RPMI8226 (cell line): ENCODE measurements at regions not wholly inside any gene's neighbourhood (a gene's known extent, or its start where the extent isn't known, plus 50 kb on each side); places are given as distances from the start of the nearest gene placed in this dataset.

Experiments
- DNase-seq: peaks from one replicate; pipeline ENCODE4 v3.0.0-alpha.2; 2015

- no peak for DNase-seq
These were observed 276.1 kb downstream of the INSC start for GRCh38 chr11:15390857-15391256.

GRCh38 chr11:15396778-15397177 lies 282.1 kb downstream of the INSC start:
- DNase-seq, result no peak

DNA sequence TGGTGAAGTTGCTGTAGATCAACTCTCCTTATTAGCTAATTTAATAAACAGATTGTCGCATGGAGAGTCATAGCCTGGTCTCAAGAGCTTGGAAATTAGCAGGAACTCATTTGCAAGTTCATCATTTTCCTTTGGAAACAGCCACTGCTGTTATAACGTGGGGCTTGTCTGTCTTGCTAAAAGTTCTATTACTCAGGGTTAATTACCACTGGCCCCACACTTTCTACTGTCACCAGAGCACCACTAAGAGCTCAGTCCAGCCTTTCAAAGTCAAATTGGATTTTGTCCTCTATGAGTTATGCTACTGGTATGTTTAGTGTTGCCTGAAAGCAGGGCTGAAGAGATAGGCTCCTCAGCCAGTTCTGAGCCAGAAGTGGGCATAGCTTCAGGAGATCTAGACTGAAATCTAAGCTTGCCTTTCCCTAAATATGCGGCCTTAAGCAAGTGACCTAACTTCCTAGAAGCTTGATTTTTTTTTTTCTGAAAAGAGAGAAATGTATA lies 292.2 kb downstream of the INSC start:
- no peak for DNase-seq

- no peak for DNase-seq
These were observed 297.3 kb downstream of the INSC start for GRCh38 chr11:15412054-15412453.

GRCh38 chr11:15418921-15419320 lies 304.2 kb downstream of the INSC start:
- no peak for DNase-seq

- DNase-seq, result no peak
These were observed 305.0 kb downstream of the INSC start for GRCh38 chr11:15419696-15420095.

DNA sequence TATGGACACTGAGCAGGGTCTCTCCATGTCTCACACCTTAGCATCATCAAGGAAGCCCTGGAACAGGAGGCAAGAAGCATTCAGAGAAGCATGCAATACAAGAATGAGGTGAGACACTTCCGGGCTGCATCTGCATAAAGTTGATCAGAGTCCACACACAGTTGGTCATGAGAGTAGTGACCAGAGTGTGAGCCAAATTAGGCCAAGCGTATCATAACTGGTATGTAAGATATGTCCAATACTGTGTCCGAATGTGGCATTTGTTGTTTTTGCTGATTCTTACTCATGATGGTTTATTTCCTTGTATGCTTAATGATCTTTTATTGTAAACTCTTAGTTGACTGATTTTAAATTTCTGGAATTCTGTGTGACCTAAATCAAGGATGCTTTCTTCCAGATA lies 315.7 kb downstream of the INSC start:
- no peak for DNase-seq

GRCh38 chr11:15434529-15434928 lies 319.8 kb downstream of the INSC start:
- no peak for DNase-seq

GRCh38 chr11:15446315-15446714 lies 331.6 kb downstream of the INSC start:
- no peak for DNase-seq

DNA sequence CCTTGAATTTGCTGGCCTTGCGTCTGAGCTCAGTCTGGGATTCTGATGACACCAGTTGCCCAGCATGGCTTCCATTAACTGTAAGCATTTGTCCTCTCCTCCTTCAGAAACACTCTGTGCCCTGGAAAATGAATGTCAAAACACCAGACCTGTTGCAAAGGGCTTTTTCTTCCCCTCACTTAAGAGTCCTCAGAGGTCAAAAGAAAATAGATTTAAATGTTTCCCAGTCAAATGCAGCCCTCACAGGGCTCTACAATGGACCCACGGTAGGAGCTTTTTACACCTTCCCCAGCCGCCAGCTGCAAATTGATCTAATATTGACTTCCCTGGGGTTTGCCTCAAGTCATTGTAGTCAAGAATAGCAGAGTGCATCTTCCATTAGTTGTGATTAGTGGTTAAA lies 332.2 kb downstream of the INSC start:
- DNase-seq, result no peak

GRCh38 chr11:15451713-15452112 lies 337.0 kb downstream of the INSC start:
- no peak for DNase-seq

DNA sequence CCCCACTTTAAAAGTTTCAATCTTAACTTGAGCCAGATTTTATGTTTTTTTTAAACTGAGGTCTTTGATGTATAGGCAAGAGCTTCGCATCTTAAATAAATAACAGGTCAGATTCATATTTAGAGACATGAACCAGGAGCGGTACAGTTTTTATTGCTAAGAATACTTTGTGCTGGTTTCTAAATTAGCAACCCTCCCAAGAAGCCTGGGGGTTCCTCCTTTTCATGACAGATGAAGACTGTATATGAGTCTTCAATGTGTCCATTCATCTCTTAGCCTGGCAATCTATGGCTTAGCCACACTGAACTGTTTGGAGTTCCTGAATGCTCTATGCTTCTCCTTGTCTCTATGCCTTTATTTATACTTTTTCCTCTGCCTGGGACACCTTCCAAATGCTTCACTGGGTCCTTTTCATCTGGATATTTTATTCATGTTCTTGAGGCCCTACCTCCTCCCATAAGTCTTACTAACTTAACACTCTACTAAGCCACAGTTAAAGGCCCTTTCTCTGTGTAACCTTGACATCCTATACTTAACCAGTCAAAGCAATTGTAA lies 338.6 kb downstream of the INSC start:
- no peak for DNase-seq

GRCh38 chr11:15468466-15468865 lies 353.7 kb downstream of the INSC start:
- DNase-seq, result no peak

DNA sequence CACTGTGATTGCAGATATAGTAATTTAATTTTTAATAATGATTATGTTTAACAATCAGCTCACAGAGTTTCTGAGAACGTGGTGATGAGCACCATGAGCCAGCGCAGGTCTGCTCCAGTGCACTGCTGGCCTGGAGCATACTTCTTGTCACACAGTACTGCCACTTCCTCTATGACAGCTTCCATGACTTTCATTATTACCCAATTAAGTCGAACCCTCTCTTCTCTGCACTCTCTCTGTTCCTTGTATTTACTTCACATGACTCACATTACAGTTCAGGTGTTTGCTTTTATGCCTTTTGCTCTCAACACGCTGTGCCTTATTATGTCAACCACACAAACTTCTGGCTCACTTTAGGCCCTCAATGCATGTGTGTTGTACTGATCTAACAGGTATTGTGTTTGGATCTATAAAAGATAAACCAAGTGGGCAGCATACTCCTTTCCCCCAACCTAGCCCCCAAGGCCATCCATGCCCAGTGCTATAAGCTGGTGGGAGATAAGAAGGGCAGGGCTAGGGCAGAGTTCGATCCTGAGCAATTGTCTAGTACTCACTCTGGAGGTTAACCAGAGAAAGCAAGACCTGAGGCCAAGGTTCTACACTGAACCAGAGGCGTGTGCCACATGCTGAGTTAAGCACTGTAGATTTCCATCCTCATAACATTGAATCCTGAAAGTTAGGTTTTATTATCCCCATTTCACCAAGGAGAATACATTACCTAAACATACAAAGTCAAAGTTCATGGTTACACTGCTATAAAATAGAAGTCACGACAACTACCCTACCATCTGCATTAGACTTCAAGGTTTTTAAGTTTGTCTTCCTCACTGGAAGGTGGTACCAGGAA lies 356.5 kb downstream of the INSC start:
- DNase-seq, result no peak

DNA sequence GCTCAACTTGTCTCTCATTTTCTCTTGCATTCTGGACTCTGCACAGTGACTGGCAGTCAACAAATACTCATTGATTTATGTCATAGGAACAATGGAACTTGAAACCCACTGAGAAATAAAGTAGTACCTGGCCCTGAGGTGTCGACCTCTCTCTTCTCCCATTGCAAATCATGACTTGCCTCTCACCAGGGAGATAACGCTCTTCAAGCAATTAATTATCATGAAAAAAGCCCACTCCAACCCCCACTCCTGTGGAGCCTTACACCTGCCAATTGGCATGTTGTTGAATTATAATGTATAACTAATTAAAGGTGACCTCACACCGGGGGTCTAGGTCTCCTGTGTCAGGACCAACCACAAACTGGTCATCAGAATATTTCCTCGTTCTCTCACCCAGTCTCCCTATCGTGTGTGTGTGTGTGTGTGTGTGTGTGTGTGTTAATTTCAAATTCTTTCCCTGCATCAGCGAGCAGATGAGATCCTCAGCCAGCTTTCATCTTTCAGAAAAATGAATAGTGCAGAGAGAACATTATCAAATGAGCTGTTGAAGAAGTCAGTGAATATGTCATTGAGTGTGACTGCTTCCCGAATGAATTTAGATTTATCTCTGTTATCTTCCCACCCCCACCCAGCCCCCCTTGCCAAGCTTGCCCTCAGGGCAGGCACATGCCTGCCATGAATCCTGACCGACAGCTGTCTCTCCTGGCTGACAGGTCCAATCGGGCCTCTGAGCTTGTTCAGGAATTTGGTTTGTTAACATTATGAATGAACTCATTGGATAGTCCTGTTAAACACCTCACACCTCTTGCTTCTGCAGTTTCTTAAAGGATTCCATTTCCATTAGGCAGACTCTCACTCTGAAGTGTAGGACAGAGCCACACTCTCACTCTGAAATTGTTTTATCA lies 357.4 kb downstream of the INSC start:
- no peak for DNase-seq

DNA sequence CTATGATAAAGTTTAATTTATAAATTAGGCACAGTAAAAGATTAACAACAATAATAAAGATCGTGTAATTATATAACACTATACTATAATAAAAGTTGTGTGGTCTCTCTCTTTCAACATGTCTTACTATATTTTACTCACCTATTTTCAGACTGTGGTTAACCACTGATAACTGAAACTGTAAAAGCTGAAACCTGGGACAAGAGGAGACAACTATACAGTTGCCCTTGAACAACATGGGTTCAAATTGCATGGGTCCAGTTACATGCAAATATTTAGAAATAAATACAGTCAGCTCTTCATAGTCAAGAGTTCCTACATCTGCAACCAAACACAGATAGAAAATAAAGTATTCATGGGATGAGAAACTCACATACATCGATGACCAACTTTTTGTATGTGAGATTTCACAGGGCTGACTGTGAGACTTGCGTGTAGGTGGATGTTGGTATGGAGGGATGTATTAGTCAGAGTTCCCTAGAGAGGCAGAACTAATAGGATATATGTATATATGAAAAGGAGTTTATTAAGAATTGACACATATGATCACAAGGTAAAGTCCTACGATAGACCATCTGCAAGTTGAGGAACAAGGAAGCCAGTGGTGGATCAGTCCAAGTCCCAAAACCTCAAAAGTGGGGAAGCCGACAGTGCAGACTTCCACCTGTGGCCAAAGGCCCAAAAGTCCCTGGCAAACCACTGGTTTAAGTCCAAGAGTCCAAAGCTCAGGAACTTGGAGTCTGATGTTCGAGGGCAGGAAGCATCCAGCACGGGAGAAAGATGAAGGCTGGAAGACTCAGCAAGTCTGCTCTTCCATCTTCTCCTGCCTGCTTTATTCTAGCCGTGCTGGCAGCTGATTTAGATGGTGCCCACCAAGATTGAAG lies 359.5 kb downstream of the INSC start:
- no peak for DNase-seq

DNA sequence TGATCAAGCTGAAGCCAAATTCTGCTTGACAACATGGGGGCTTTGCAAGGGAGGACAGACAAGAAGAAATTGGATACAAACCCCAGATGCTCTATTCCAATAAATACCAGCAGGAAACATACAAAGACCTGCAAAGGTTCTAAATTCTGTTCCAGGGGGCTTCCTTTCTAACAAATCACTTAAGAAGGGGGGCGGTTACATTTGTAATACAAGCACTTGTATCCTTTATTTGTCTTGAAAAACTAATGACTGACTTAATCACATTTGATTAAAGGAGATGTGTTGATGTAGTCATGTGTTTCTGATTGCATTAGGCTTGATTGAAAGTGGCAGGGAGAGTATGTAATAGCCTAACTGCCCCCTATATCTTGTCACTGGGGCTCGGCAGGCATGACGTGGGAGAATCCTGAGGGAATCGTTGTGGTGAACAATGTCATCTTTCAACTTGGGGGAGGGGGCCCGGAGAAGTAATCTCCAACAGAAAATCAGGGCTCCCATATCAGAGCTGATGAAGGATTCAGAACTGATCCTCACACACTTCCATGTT lies 361.7 kb downstream of the INSC start:
- DNase-seq, result no peak

DNA sequence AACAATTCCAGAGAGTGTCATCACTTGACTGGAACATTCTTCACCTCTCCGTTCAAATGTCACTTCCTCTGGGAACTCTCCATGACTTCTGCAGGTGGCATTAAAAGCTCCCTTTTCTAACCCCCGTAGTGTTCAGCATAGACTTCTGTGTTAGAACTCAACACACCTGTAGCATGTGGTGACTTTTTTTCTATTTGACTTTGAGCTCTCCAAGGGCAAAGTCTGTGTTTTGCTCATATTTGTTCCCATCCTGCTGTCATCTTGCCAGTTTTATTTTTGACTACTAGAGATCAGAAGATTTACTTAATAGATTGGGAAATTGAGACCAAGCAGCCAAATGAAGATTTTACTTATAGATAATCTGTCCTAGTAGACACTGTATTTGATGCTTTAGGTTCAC lies 367.1 kb downstream of the INSC start:
- no peak for DNase-seq

DNA sequence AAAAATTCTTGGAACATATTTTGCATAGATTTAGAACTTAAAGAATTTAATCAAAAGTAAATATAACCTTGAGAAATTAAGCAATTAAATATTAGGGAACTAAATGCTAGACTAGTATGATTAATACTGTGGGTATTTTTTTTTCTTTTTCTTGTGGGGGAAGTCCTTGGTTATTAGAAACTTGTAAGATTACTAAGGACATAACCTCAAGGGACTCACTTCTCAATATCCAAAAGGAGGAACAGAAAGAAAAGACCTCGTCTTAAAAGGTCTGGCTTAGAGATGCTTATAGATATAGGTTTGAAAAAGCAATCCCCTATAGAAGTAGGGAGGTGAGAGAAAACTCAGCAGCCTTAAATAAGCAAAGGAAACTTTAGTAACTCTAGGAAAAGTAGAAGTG lies 368.5 kb downstream of the INSC start:
- DNase-seq, result no peak

- no peak for DNase-seq
These were observed 369.7 kb downstream of the INSC start for GRCh38 chr11:15484398-15484797.

DNA sequence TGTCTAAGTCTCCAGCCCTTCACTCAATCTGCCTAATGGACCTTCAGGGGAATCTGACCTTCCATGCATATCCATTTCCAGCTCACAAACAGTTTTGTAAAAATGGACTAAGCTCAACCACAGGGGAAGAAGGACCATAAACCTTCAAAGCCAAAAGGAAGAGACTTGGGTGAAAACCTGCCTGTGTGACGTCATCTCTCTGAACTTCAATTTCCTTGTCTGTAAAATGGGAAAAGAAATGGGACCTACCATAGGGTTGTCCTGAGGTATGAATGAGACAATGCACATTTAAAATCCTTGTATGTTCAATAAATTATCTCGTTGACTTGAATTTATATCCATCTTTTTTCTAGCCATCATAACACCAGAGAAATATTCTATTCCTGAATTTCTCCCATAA lies 370.7 kb downstream of the INSC start:
- DNase-seq, result no peak

- DNase-seq, result no peak
These were observed 374.6 kb downstream of the INSC start for GRCh38 chr11:15489281-15489680.
